WTC11 (cell line): ENCODE measurements at regions not wholly inside any gene's neighbourhood (a gene's known extent, or its start where the extent isn't known, plus 50 kb on each side); places are given as distances from the start of the nearest gene placed in this dataset.
A peak's percentile ranks its signal among the peaks of the same experiment; 100 is the strongest.

Source experiments
- ATAC-seq: fragments of 200-7000 bp; cut with Tn5 transposase; 2 replicates; pipeline ENCODE4 v1.10.0; 2021; ENCODE audit warnings: mild to moderate bottlenecking, moderate library complexity
- CTCF ChIA-PET: fragments of 300-600 bp; sonication (Branson Sonifier 250); formaldehyde crosslinking; loops from one replicate; lab custom pipeline; 2021; ENCODE audit warnings: antibody characterized with exemption; lab: Charles Lee
- POLR2A ChIA-PET: fragments of 350-600 bp; sonication (Branson Sonifier 250); formaldehyde crosslinking; loops from one replicate; lab custom pipeline; 2021; ENCODE audit warnings: antibody characterized with exemption; lab: Charles Lee
- DNase-seq: peaks from one replicate; pipeline ENCODE4 v3.0.0; 2021; ENCODE audit warnings: low spot score
- H3K27ac Mint-ChIP-seq: 2 replicates; pipeline ENCODE4 v1.8.0; 2021; ENCODE audit warnings: mixed read lengths
- H3K27me3 Mint-ChIP-seq: 2 replicates; pipeline ENCODE4 v1.8.0; 2021; ENCODE audit warnings: low read depth, mild to moderate bottlenecking, moderate library complexity, mixed read lengths
- H3K36me3 Mint-ChIP-seq: 2 replicates; pipeline ENCODE4 v1.8.0; 2021; ENCODE audit warnings: mixed read lengths
- H3K4me1 Mint-ChIP-seq: 2 replicates; pipeline ENCODE4 v1.8.0; 2022; ENCODE audit warnings: mixed read lengths
- H3K4me3 Mint-ChIP-seq: 2 replicates; pipeline ENCODE4 v1.8.0; 2021; ENCODE audit warnings: mild to moderate bottlenecking, moderate library complexity, mixed read lengths
- H3K9me3 Mint-ChIP-seq: 2 replicates; pipeline ENCODE4 v1.8.0; 2021; ENCODE audit warnings: mixed read lengths
- ATF6 ChIP-seq: sonication (generic); formaldehyde crosslinking; IDR thresholded peaks from 2 replicates; pipeline ENCODE4 v1.8.1; 2023; ENCODE audit warnings: mild to moderate bottlenecking, missing genetic modification reagents
- CREB1 ChIP-seq: sonication (generic); formaldehyde crosslinking; IDR thresholded peaks from 2 replicates; pipeline ENCODE4 v1.8.0; 2023; ENCODE audit warnings: mild to moderate bottlenecking, missing genetic modification reagents
- FOXK1 ChIP-seq: sonication (generic); formaldehyde crosslinking; IDR thresholded peaks from 2 replicates; pipeline ENCODE4 v1.8.0; 2022; ENCODE audit warnings: mild to moderate bottlenecking, moderate library complexity, missing genetic modification reagents
- GRHL2 ChIP-seq: fragments of 250-450 bp; sonication (Bioruptor Pico); IDR thresholded peaks from 2 replicates; pipeline ENCODE4 v1.8.0; 2022; ENCODE audit warnings: mild to moderate bottlenecking, moderate library complexity; ENCODE audit not compliant: insufficient replicate concordance, severe bottlenecking
- KAT7 ChIP-seq: sonication (generic); formaldehyde crosslinking; IDR thresholded peaks from 2 replicates; pipeline ENCODE4 v1.8.1; 2023; ENCODE audit warnings: missing genetic modification reagents, mild to moderate bottlenecking, borderline replicate concordance
- NFE2L1 ChIP-seq: sonication (generic); formaldehyde crosslinking; IDR thresholded peaks from 2 replicates; pipeline ENCODE4 v1.8.1; 2023; ENCODE audit warnings: missing genetic modification reagents
- RELA ChIP-seq: sonication (generic); formaldehyde crosslinking; IDR thresholded peaks from 2 replicates; pipeline ENCODE4 v1.8.1; 2022; ENCODE audit warnings: missing genetic modification reagents, mild to moderate bottlenecking, borderline replicate concordance
- SMAD4 ChIP-seq: sonication (generic); formaldehyde crosslinking; IDR thresholded peaks from 2 replicates; pipeline ENCODE4 v1.8.0; 2022; ENCODE audit warnings: mild to moderate bottlenecking, missing genetic modification reagents
- TEAD1 ChIP-seq: sonication (generic); formaldehyde crosslinking; IDR thresholded peaks from 2 replicates; pipeline ENCODE4 v1.8.0; 2022; ENCODE audit warnings: mild to moderate bottlenecking, missing genetic modification reagents
- ZNF121 ChIP-seq: sonication (generic); formaldehyde crosslinking; IDR thresholded peaks from 2 replicates; pipeline ENCODE4 v1.8.0; 2023; ENCODE audit warnings: missing genetic modification reagents
- ZNF263 ChIP-seq: sonication (generic); formaldehyde crosslinking; IDR thresholded peaks from 2 replicates; pipeline ENCODE4 v1.8.1; 2022; ENCODE audit warnings: low read depth, mild to moderate bottlenecking, moderate library complexity, missing genetic modification reagents
- TF ChIP-seq, protein P1 (sequence below): fragments of 200-600 bp; IDR thresholded peaks from 2 replicates; pipeline ENCODE4 v1.8.0; 2022; ENCODE audit warnings: antibody characterized with exemption
- TF ChIP-seq, protein P2 (sequence below): sonication (generic); formaldehyde crosslinking; IDR thresholded peaks from 2 replicates; pipeline ENCODE4 v1.8.1; 2022; ENCODE audit warnings: mild to moderate bottlenecking, moderate library complexity, missing genetic modification reagents
- TF ChIP-seq, protein P3 (sequence below): sonication (generic); formaldehyde crosslinking; IDR thresholded peaks from 2 replicates; pipeline ENCODE4 v1.8.0; 2023; ENCODE audit warnings: mild to moderate bottlenecking, missing genetic modification reagents
- TF ChIP-seq, protein P4 (sequence below): fragments of 250-450 bp; sonication (Bioruptor Pico); IDR thresholded peaks from 2 replicates; pipeline ENCODE4 v1.9.0; 2021; ENCODE audit warnings: mild to moderate bottlenecking
- TF ChIP-seq, protein P5 (sequence below): fragments of 250-450 bp; sonication (Bioruptor Pico); IDR thresholded peaks from 2 replicates; pipeline ENCODE4 v1.8.0; 2021; ENCODE audit warnings: mild to moderate bottlenecking
- TF ChIP-seq, protein P6 (sequence below): sonication (generic); formaldehyde crosslinking; conservative IDR thresholded peaks from 2 replicates; pipeline ENCODE4 v1.8.1; 2023; ENCODE audit warnings: mild to moderate bottlenecking, low read depth, missing genetic modification reagents, moderate library complexity

GRCh38 chr1:218031901-218032300 is 253.2 kb upstream of the RRP15 start (continued):
- TF ChIP-seq SMAD4 (CRISPR knock-in tag): no peak
- TF ChIP-seq, protein P1, sequence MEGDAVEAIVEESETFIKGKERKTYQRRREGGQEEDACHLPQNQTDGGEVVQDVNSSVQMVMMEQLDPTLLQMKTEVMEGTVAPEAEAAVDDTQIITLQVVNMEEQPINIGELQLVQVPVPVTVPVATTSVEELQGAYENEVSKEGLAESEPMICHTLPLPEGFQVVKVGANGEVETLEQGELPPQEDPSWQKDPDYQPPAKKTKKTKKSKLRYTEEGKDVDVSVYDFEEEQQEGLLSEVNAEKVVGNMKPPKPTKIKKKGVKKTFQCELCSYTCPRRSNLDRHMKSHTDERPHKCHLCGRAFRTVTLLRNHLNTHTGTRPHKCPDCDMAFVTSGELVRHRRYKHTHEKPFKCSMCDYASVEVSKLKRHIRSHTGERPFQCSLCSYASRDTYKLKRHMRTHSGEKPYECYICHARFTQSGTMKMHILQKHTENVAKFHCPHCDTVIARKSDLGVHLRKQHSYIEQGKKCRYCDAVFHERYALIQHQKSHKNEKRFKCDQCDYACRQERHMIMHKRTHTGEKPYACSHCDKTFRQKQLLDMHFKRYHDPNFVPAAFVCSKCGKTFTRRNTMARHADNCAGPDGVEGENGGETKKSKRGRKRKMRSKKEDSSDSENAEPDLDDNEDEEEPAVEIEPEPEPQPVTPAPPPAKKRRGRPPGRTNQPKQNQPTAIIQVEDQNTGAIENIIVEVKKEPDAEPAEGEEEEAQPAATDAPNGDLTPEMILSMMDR: no peak
- no peak for TF ChIP-seq NFE2L1
- TF ChIP-seq ZNF263 (CRISPR knock-in tag): no peak
- TF ChIP-seq, protein P2, sequence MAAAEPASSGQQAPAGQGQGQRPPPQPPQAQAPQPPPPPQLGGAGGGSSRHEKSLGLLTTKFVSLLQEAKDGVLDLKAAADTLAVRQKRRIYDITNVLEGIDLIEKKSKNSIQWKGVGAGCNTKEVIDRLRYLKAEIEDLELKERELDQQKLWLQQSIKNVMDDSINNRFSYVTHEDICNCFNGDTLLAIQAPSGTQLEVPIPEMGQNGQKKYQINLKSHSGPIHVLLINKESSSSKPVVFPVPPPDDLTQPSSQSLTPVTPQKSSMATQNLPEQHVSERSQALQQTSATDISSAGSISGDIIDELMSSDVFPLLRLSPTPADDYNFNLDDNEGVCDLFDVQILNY (CRISPR knock-in tag): no peak
- no peak for TF ChIP-seq ZNF121
- no peak for TF ChIP-seq RELA (CRISPR knock-in tag)
- TF ChIP-seq, protein P3, sequence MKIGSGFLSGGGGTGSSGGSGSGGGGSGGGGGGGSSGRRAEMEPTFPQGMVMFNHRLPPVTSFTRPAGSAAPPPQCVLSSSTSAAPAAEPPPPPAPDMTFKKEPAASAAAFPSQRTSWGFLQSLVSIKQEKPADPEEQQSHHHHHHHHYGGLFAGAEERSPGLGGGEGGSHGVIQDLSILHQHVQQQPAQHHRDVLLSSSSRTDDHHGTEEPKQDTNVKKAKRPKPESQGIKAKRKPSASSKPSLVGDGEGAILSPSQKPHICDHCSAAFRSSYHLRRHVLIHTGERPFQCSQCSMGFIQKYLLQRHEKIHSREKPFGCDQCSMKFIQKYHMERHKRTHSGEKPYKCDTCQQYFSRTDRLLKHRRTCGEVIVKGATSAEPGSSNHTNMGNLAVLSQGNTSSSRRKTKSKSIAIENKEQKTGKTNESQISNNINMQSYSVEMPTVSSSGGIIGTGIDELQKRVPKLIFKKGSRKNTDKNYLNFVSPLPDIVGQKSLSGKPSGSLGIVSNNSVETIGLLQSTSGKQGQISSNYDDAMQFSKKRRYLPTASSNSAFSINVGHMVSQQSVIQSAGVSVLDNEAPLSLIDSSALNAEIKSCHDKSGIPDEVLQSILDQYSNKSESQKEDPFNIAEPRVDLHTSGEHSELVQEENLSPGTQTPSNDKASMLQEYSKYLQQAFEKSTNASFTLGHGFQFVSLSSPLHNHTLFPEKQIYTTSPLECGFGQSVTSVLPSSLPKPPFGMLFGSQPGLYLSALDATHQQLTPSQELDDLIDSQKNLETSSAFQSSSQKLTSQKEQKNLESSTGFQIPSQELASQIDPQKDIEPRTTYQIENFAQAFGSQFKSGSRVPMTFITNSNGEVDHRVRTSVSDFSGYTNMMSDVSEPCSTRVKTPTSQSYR: no peak
- TF ChIP-seq, protein P4, sequence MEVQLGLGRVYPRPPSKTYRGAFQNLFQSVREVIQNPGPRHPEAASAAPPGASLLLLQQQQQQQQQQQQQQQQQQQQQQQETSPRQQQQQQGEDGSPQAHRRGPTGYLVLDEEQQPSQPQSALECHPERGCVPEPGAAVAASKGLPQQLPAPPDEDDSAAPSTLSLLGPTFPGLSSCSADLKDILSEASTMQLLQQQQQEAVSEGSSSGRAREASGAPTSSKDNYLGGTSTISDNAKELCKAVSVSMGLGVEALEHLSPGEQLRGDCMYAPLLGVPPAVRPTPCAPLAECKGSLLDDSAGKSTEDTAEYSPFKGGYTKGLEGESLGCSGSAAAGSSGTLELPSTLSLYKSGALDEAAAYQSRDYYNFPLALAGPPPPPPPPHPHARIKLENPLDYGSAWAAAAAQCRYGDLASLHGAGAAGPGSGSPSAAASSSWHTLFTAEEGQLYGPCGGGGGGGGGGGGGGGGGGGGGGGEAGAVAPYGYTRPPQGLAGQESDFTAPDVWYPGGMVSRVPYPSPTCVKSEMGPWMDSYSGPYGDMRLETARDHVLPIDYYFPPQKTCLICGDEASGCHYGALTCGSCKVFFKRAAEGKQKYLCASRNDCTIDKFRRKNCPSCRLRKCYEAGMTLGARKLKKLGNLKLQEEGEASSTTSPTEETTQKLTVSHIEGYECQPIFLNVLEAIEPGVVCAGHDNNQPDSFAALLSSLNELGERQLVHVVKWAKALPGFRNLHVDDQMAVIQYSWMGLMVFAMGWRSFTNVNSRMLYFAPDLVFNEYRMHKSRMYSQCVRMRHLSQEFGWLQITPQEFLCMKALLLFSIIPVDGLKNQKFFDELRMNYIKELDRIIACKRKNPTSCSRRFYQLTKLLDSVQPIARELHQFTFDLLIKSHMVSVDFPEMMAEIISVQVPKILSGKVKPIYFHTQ: no peak
- TF ChIP-seq, protein P5, sequence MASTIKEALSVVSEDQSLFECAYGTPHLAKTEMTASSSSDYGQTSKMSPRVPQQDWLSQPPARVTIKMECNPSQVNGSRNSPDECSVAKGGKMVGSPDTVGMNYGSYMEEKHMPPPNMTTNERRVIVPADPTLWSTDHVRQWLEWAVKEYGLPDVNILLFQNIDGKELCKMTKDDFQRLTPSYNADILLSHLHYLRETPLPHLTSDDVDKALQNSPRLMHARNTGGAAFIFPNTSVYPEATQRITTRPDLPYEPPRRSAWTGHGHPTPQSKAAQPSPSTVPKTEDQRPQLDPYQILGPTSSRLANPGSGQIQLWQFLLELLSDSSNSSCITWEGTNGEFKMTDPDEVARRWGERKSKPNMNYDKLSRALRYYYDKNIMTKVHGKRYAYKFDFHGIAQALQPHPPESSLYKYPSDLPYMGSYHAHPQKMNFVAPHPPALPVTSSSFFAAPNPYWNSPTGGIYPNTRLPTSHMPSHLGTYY: no peak
- no peak for TF ChIP-seq KAT7 (CRISPR knock-in tag)

DNA sequence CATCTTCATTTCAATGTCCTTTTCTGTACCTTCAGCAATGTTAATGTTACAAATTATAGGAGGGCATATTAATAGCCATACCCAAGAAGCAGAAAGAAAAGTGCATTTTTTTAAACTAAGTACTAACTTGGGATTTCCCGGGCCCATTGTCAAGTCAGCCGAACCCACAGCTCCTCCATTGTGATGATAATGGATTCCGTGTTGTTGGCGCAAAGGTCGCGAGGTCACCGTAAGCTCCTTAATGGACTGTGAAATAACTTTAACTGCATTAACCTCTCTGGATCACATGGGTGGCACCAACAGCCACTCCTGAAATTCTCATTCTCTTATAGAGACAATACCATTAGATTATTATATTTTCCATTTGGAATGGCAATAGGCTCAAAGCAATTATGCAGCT is 250.6 kb upstream of the RRP15 start:
- no peaks in the 10 kb centered on the region; the same call in 1 of the 2 replicates for H3K27me3 Mint-ChIP-seq
- H3K9me3 Mint-ChIP-seq: peaks cover 12% of the 10 kb centered on the region
- ChIA-PET POLR2A (no interaction called here), CTCF (interaction anchor here (0.9 to 1.4 kb wide), 2 partner anchors 16 to 18 kb away, joined by 3 to 5 read pairs; no protein-coding TSS in a partner anchor)
- no peaks in the 10 kb centered on the region for H3K36me3 Mint-ChIP-seq
- H3K4me1 Mint-ChIP-seq: peaks cover 44% of the 10 kb centered on the region
- DNase-seq (peak; percentile 41), ATAC-seq (peak; percentile 98)
- no peak overlapping the region; the same call in 1 of the 2 replicates for H3K27ac Mint-ChIP-seq
- H3K4me3 Mint-ChIP-seq: peak overlapping the region; percentile 18; the same call in 1 of the 2 replicates
- TF ChIP-seq ATF6 (CRISPR knock-in tag): no peak
- TF ChIP-seq TEAD1 (CRISPR knock-in tag): 0 out of 2 replicates have a peak, but pooled peaks have one; percentile 19
- no peak for TF ChIP-seq GRHL2 (CRISPR knock-in tag)
- TF ChIP-seq CREB1: no peak
- peak; percentile 75; the same call in 1 of the 2 replicates for TF ChIP-seq FOXK1 (CRISPR knock-in tag)
- TF ChIP-seq, protein P4: no peak
- TF ChIP-seq, protein P6, sequence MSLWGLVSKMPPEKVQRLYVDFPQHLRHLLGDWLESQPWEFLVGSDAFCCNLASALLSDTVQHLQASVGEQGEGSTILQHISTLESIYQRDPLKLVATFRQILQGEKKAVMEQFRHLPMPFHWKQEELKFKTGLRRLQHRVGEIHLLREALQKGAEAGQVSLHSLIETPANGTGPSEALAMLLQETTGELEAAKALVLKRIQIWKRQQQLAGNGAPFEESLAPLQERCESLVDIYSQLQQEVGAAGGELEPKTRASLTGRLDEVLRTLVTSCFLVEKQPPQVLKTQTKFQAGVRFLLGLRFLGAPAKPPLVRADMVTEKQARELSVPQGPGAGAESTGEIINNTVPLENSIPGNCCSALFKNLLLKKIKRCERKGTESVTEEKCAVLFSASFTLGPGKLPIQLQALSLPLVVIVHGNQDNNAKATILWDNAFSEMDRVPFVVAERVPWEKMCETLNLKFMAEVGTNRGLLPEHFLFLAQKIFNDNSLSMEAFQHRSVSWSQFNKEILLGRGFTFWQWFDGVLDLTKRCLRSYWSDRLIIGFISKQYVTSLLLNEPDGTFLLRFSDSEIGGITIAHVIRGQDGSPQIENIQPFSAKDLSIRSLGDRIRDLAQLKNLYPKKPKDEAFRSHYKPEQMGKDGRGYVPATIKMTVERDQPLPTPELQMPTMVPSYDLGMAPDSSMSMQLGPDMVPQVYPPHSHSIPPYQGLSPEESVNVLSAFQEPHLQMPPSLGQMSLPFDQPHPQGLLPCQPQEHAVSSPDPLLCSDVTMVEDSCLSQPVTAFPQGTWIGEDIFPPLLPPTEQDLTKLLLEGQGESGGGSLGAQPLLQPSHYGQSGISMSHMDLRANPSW (CRISPR knock-in tag): no peak
